A549 (cell line): ENCODE measurements at regions not wholly inside any gene's neighbourhood (a gene's known extent, or its start where the extent isn't known, plus 50 kb on each side); places are given as distances from the start of the nearest gene placed in this dataset.

Experiments used
- ATAC-seq, 2 experiments: fragments of 200-7000 bp in 1 of 2; fragments of >200 bp in 1 of 2; cut with Nextera tagmentation in 1 of 2; cut with Tn5 transposase in 1 of 2; 3 replicates each; pipeline versions ENCODE4 v1.8.0 to v1.9.1; 2018 to 2020; ENCODE audit warnings: mild to moderate bottlenecking in 1 of 2, moderate library complexity in 1 of 2
- CTCF ChIA-PET: fragments of 300-600 bp; sonication (Branson Sonifier 250); formaldehyde crosslinking; extraction: SDS; loops from one replicate; lab custom pipeline; 2021; ENCODE audit warnings: antibody characterized with exemption, inconsistent platforms; lab: Yijun Ruan, JAX
- POLR2A ChIA-PET: fragments of 350-600 bp; formaldehyde crosslinking; extraction: SDS; loops from one replicate; lab custom pipeline; 2021; ENCODE audit warnings: antibody characterized with exemption, inconsistent platforms; lab: Yijun Ruan, JAX
- DNase-seq, 2 experiments: peaks; one replicate each; pipeline versions ENCODE4 v3.0.0 to v3.0.0-alpha.2; 2011 to 2016; ENCODE audit warnings: low read depth in 1 of 2, low spot score in 1 of 2
- FAIRE-seq: peaks from 2 replicates; lab custom pipeline; 2011; peaks lifted over from hg19 to GRCh38; lab: Jason Lieb, UNC
- H3K27ac ChIP-seq, 2 experiments: fragments of >200 bp; sonication (Bioruptor Twin); formaldehyde crosslinking; 3 replicates each; pipeline ENCODE4 v1.5.1; 2016 to 2017
- H3K4me1 ChIP-seq: fragments of >200 bp; sonication (Bioruptor Twin); formaldehyde crosslinking; 3 replicates; pipeline ENCODE4 v1.6.1; 2016
- H3K4me2 ChIP-seq: fragments of >200 bp; sonication (Bioruptor Twin); formaldehyde crosslinking; 3 replicates; pipeline ENCODE4 v1.6.1; 2016
- H3K4me3 ChIP-seq: fragments of >200 bp; sonication (Bioruptor Twin); formaldehyde crosslinking; 3 replicates; pipeline ENCODE4 v1.5.1; 2016
- H3K9me3 ChIP-seq: fragments of >200 bp; sonication (Bioruptor Twin); formaldehyde crosslinking; 3 replicates; pipeline ENCODE4 v1.6.1; 2016
- BHLHE40 ChIP-seq: IDR thresholded peaks from 2 replicates; pipeline ENCODE4 v1.6.1; 2012; ENCODE audit warnings: low read depth, low read length, inconsistent platforms
- CEBPB ChIP-seq, 2 experiments: fragments of >200 bp in 1 of 2; sonication (Bioruptor Twin) in 1 of 2; formaldehyde crosslinking in 1 of 2; IDR thresholded peaks; 2 replicates each; pipeline ENCODE4 v1.6.1; 2012 to 2016
- CHD4 ChIP-seq: fragments of 200-600 bp; sonication (generic); IDR thresholded peaks from 2 replicates; pipeline ENCODE4 v1.6.1; 2016; ENCODE audit warnings: antibody characterized with exemption, mild to moderate bottlenecking, borderline replicate concordance
- FOSB ChIP-seq: fragments of 250-450 bp; sonication (Bioruptor Pico); IDR thresholded peaks from 2 replicates; pipeline ENCODE4 v1.5.0; 2020; ENCODE audit warnings: mild to moderate bottlenecking, moderate library complexity
- HOXA7 ChIP-seq: fragments of 250-450 bp; sonication (Bioruptor Pico); IDR thresholded peaks from 2 replicates; pipeline ENCODE4 v1.5.0; 2020; ENCODE audit warnings: mild to moderate bottlenecking, moderate library complexity
- HOXB5 ChIP-seq: fragments of 250-450 bp; sonication (Bioruptor Pico); IDR thresholded peaks from 2 replicates; pipeline ENCODE4 v1.5.0; 2020; ENCODE audit warnings: mild to moderate bottlenecking, moderate library complexity
- KDM5A ChIP-seq: fragments of 200-600 bp; sonication (generic); IDR thresholded peaks from 2 replicates; pipeline ENCODE4 v1.6.1; 2016; ENCODE audit warnings: antibody characterized with exemption, mild to moderate bottlenecking
- MAFK ChIP-seq: fragments of 450-650 bp; IDR thresholded peaks from 2 replicates; pipeline ENCODE4 v1.6.1; 2014; ENCODE audit not compliant: partially characterized antibody
- MYC ChIP-seq: IDR thresholded peaks from 2 replicates; pipeline ENCODE4 v1.6.1; 2012; ENCODE audit warnings: mild to moderate bottlenecking, inconsistent platforms, low read length, improper control_type of control experiment, borderline replicate concordance
- NFE2L2 ChIP-seq: fragments of 150-350 bp; conservative IDR thresholded peaks from 2 replicates; pipeline ENCODE4 v1.6.1; 2014; ENCODE audit warnings: low read length
- NPAS2 ChIP-seq: fragments of 250-450 bp; sonication (Bioruptor Pico); IDR thresholded peaks from 2 replicates; pipeline ENCODE4 v1.8.0; 2022; ENCODE audit warnings: mild to moderate bottlenecking, moderate library complexity, borderline replicate concordance
- POLR2A ChIP-seq: IDR thresholded peaks from 2 replicates; pipeline ENCODE4 v1.6.1; 2012; ENCODE audit warnings: mild to moderate bottlenecking, low read length
- POLR2AphosphoS2 ChIP-seq: conservative IDR thresholded peaks from 2 replicates; pipeline ENCODE4 v1.6.1; 2012; ENCODE audit warnings: low read length, improper control_type of control experiment, inconsistent platforms
- RAD21 ChIP-seq, 2 experiments: fragments of >200 bp in 1 of 2; sonication (Bioruptor Twin) in 1 of 2; formaldehyde crosslinking in 1 of 2; IDR thresholded peaks in 1 of 2; conservative IDR thresholded peaks in 1 of 2; 2 replicates in 1 of 2; 3 replicates in 1 of 2; pipeline ENCODE4 v1.6.1; 2012 to 2018; ENCODE audit warnings: inconsistent platforms in 1 of 2
- RCOR1 ChIP-seq: fragments of 150-350 bp; IDR thresholded peaks from 2 replicates; pipeline ENCODE4 v1.6.1; 2014; ENCODE audit warnings: antibody characterized with exemption, low read length, low read depth
- RFX5 ChIP-seq: fragments of 450-650 bp; IDR thresholded peaks from 2 replicates; pipeline ENCODE4 v1.7.1; 2014; ENCODE audit warnings: antibody characterized with exemption, mild to moderate bottlenecking, moderate library complexity
- SREBF2 ChIP-seq: fragments of 450-650 bp; IDR thresholded peaks from 2 replicates; pipeline ENCODE4 v1.6.1; 2014; ENCODE audit warnings: mild to moderate bottlenecking, moderate library complexity
- TFCP2L1 ChIP-seq: fragments of 250-450 bp; sonication (Bioruptor Pico); IDR thresholded peaks from 2 replicates; pipeline ENCODE4 v1.5.0; 2021; ENCODE audit warnings: mild to moderate bottlenecking
- ZFP36 ChIP-seq: fragments of 450-650 bp; IDR thresholded peaks from 2 replicates; pipeline ENCODE4 v1.6.1; 2014; ENCODE audit warnings: borderline replicate concordance; ENCODE audit not compliant: partially characterized antibody
- ZNF302 ChIP-seq: fragments of 250-450 bp; sonication (Bioruptor Pico); IDR thresholded peaks from 2 replicates; pipeline ENCODE4 v1.9.0; 2021; ENCODE audit warnings: inconsistent platforms, mild to moderate bottlenecking, moderate library complexity
- ZSCAN20 ChIP-seq: fragments of 250-450 bp; sonication (Bioruptor Pico); IDR thresholded peaks from 2 replicates; pipeline ENCODE4 v1.8.0; 2022; ENCODE audit warnings: mild to moderate bottlenecking, moderate library complexity
- WGBS: methylation state at CpG from one replicate; pipeline ENCODE4 v1.1.6; 2017; ENCODE audit errors: missing lambda C conversion rate; 5-methylcytosine and 5-hydroxymethylcytosine counted together
- TF ChIP-seq, protein P1 (sequence below): IDR thresholded peaks from 2 replicates; pipeline ENCODE4 v1.6.1; 2012
- TF ChIP-seq, protein P2 (sequence below): IDR thresholded peaks from 2 replicates; pipeline ENCODE4 v1.6.1; 2012
- TF ChIP-seq, protein P3 (sequence below): fragments of 250-450 bp; sonication (Bioruptor Pico); IDR thresholded peaks from 2 replicates; pipeline ENCODE4 v1.5.0; 2020; ENCODE audit warnings: low read depth, mild to moderate bottlenecking, moderate library complexity

DNA sequence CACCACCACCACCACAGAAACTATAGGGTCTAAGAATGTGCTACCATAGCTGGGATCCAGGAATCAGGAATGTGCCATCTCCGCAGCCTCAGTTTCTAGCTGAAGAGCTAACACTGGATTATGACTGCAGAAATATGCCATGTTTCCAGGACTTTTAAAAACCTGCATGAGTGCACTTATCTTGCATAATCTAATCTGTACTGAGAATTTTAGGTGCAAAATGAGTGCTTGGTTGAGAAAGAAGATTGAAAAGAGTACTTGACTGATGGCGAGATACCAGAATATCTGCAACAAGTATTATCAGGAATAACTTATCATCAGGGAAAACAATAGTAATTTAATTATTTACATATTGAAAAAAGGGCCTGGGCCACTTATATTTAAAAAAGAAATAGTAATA, 97.2 kb upstream of the FAM216B start:
- CTCF ChIA-PET: no interaction called here

DNA sequence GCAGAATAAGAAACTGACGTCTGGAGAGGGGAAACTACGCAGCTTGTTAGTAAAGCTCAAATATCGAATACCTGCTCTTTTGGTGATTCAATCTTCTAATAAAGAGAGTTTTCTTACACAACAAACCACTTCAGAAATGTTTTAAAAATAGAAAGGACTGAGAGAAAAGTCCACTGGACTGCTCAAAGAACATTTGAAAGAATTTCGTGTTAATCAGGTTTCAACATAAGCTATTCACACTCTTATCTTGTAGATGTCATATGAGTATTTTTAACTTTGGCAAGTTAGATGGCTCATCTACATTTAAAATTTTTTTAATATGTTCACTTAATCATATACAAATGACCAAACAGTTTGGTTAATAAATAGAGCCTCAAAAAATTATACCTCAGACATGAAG, 95.6 kb upstream of the FAM216B start:
- TF ChIP-seq POLR2AphosphoS2: no peak
- TF ChIP-seq CHD4: no peak
- no peak for TF ChIP-seq NPAS2 (CRISPR knock-in tag)
- TF ChIP-seq FOSB: no peak
- no peak overlapping the region for H3K4me2 ChIP-seq
- H3K27ac ChIP-seq: no peak overlapping the region
- ChIA-PET CTCF (no interaction called here), POLR2A (no interaction called here)
- ATAC-seq (no peak), DNase-seq (no peak), FAIRE-seq (no peak)
- 45% methylated on average over 4 of the region's 4 CpGs for whole genome bisulfite sequencing
- no peak overlapping the region for H3K4me3 ChIP-seq
- no peaks in the 10 kb centered on the region for H3K9me3 ChIP-seq
- no peaks in the 10 kb centered on the region for H3K4me1 ChIP-seq

More for the DNA sequence above, 97.2 kb upstream of the FAM216B start:
- WGBS: 17% methylated on average over 2 of the region's 2 CpGs
- no peak overlapping the region for H3K27ac ChIP-seq
- no peak for DNase-seq
- H3K9me3 ChIP-seq: no peaks in the 10 kb centered on the region
- H3K4me3 ChIP-seq: no peak overlapping the region
- no peak for ATAC-seq
- TF ChIP-seq ZNF302 (CRISPR knock-in tag) (no peak), RCOR1 (no peak), RFX5 (no peak), POLR2A (no peak), FOSB (no peak), MYC (no peak)
- TF ChIP-seq, protein P1, sequence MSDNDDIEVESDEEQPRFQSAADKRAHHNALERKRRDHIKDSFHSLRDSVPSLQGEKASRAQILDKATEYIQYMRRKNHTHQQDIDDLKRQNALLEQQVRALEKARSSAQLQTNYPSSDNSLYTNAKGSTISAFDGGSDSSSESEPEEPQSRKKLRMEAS: no peak
- no peak overlapping the region for H3K4me2 ChIP-seq
- H3K4me1 ChIP-seq: no peaks in the 10 kb centered on the region
- FAIRE-seq: no peak
- POLR2A ChIA-PET: no interaction called here

DNA sequence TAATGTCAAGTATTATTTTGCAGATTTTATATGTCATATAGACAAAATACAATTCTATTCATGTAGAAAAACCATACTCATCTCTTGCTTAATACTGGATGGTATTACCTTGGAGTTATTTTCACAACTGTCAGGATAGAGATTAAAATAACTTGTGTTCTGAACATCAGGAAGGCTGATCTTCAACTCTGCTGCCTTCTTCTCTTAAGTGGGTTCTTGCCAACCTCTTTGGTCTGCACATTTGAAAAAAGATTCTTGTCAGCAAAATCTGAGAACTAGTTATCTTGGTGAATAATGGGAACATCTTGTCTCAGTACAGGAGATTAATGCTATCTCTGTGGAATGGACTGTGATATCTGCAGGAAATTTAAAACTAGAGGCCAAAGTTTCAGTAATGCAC, 95.2 kb upstream of the FAM216B start:
- ChIA-PET POLR2A (no interaction called here), CTCF (no interaction called here)
- Histone ChIP-seq H3K27ac (no peak overlapping the region), H3K4me3 (no peak overlapping the region)
- ATAC-seq (no peak), FAIRE-seq (no peak)
- TF ChIP-seq MAFK: peak; percentile 6
- TF ChIP-seq, protein P2, sequence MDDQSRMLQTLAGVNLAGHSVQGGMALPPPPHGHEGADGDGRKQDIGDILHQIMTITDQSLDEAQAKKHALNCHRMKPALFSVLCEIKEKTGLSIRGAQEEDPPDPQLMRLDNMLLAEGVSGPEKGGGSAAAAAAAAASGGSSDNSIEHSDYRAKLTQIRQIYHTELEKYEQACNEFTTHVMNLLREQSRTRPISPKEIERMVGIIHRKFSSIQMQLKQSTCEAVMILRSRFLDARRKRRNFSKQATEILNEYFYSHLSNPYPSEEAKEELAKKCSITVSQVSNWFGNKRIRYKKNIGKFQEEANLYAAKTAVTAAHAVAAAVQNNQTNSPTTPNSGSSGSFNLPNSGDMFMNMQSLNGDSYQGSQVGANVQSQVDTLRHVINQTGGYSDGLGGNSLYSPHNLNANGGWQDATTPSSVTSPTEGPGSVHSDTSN: no peak
- TF ChIP-seq, all 56 proteins: peak for 1
- no peak for DNase-seq
- Histone ChIP-seq H3K4me1 (no peaks in the 10 kb centered on the region), H3K4me2 (no peak overlapping the region), H3K9me3 (no peaks in the 10 kb centered on the region)

DNA sequence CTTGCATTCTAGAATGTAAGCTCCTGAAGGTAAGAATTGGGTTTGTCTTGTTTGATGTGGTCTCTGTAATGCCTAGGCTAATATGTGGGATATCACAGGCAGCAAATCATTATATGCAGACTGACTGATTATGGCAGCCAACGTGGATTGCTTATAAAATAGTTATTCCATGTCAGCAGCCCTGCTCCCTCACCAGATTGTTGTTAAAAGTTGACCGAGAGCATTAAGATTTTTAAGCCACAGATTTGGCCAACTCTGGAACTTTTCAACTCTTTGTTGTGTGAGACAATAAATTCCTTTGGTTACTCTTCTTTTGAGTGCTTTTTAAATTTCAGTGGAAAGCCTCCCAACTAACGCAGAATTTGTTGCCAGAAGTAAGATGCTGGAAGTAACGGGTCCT, 92.6 kb upstream of the FAM216B start:
- 13% methylated on average over 4 of the region's 4 CpGs for WGBS
- ATAC-seq (no peak), FAIRE-seq (no peak), DNase-seq (no peak)
- H3K4me2 ChIP-seq: no peak overlapping the region
- no peak overlapping the region for H3K4me3 ChIP-seq
- ChIA-PET POLR2A (no interaction called here), CTCF (no interaction called here)
- H3K27ac ChIP-seq: no peak overlapping the region
- H3K4me1 ChIP-seq: no peaks in the 10 kb centered on the region
- TF ChIP-seq HOXA7 (CRISPR knock-in tag) (no peak), CHD4 (no peak), HOXB5 (no peak), KDM5A (no peak), MYC (no peak), BHLHE40 (no peak)
- no peaks in the 10 kb centered on the region for H3K9me3 ChIP-seq

DNA sequence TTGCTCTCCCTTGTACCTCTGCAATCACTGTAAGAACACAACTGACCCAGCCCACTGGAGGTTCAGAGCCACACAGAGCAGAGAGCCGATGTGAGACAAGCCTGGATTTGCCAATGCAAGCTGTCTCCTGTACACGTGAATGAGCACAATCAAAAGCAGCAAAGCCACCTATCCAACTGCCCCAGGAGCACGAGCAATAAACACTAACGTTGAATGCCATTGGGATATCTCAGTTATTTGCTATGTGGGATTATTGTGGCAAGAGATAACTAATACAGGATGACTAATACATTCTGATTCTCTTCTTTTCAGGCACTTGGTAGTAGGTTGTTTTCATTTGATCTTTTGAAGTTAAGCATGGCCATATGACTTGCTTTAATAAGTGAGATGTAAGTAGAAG, 85.2 kb upstream of the FAM216B start:
- no peaks in the 10 kb centered on the region for H3K4me1 ChIP-seq
- H3K9me3 ChIP-seq: no peaks in the 10 kb centered on the region
- H3K4me3 ChIP-seq: no peak overlapping the region
- CTCF ChIA-PET: no interaction called here
- no peak for DNase-seq
- POLR2A ChIA-PET: no interaction called here
- no peak for ATAC-seq
- H3K27ac ChIP-seq: no peak overlapping the region
- TF ChIP-seq TFCP2L1 (CRISPR knock-in tag) (no peak), RAD21 (conservative IDR thresholded peaks at IDR 0.05 in 1 of 2, IDR thresholded peaks at IDR 0.05 in 1 of 2) (no peak), ZSCAN20 (CRISPR knock-in tag) (no peak), SREBF2 (no peak), ZFP36 (no peak), NFE2L2 (no peak), RCOR1 (no peak), MAFK (no peak), FOSB (no peak), CEBPB (IDR thresholded peaks at IDR 0.05) (no peak)
- TF ChIP-seq, protein P3, sequence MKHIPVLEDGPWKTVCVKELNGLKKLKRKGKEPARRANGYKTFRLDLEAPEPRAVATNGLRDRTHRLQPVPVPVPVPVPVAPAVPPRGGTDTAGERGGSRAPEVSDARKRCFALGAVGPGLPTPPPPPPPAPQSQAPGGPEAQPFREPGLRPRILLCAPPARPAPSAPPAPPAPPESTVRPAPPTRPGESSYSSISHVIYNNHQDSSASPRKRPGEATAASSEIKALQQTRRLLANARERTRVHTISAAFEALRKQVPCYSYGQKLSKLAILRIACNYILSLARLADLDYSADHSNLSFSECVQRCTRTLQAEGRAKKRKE (CRISPR knock-in tag): no peak
- TF ChIP-seq, protein P1: no peak
- TF ChIP-seq, all 56 proteins: peak for 0
- H3K4me2 ChIP-seq: no peak overlapping the region
- FAIRE-seq: no peak
- WGBS: 14% methylated on average over 4 of the region's 4 CpGs
